Effector memory CD4-positive, alpha-beta T cell (primary cell): ENCODE measurements at regions not wholly inside any gene's neighbourhood (a gene's known extent, or its start where the extent isn't known, plus 50 kb on each side); places are given as distances from the start of the nearest gene placed in this dataset.
"Not testable (repeated sequence)": the region's sequence is repeated elsewhere in the genome, so short reads cannot be mapped to it uniquely, and the experiment has no call there.

Source experiments
- DNase-seq, 3 donors: peaks; one replicate each; pipeline ENCODE4 v3.0.0-alpha.2; 2020
- H3K27ac ChIP-seq: 2 replicates; pipeline ENCODE4 v1.7.0; 2013; ENCODE audit warnings: mild to moderate bottlenecking, low read length, moderate library complexity; ENCODE audit not compliant: insufficient read depth, poor library complexity, severe bottlenecking
- H3K27me3 ChIP-seq: replicated peaks from 2 replicates; pipeline ENCODE4 v1.7.0; 2013; ENCODE audit warnings: mild to moderate bottlenecking, low read length; ENCODE audit not compliant: insufficient read depth, control insufficient read depth, poor library complexity, severe bottlenecking
- H3K36me3 ChIP-seq: 2 replicates; pipeline ENCODE4 v1.7.0; 2013; ENCODE audit warnings: mild to moderate bottlenecking, low read length, moderate library complexity; ENCODE audit not compliant: control insufficient read depth, insufficient read depth
- H3K4me1 ChIP-seq: 2 replicates; pipeline ENCODE4 v1.7.0; 2013; ENCODE audit warnings: low read length, mild to moderate bottlenecking; ENCODE audit not compliant: control insufficient read depth, insufficient read depth, poor library complexity, severe bottlenecking
- H3K4me3 ChIP-seq: 2 replicates; pipeline ENCODE4 v1.7.0; 2013; ENCODE audit warnings: low read length, low read depth, mild to moderate bottlenecking; ENCODE audit not compliant: insufficient read depth, poor library complexity, severe bottlenecking
- H3K9me3 ChIP-seq: 2 replicates; pipeline ENCODE4 v1.7.0; 2013; ENCODE audit warnings: mild to moderate bottlenecking, low read length, moderate library complexity; ENCODE audit not compliant: control insufficient read depth

- H3K36me3 ChIP-seq, result no peaks in the 10 kb centered on the region
- DNase-seq, result no peak
- H3K4me3 ChIP-seq, result no peak overlapping the region
- no peaks in the 10 kb centered on the region for H3K9me3 ChIP-seq
- H3K27me3 ChIP-seq, result no peaks in the 10 kb centered on the region
- H3K4me1 ChIP-seq, result no peaks in the 10 kb centered on the region
- H3K27ac ChIP-seq, result no peak overlapping the region
Measured at GRCh38 chr7:13016036-13016581, 328.7 kb downstream of the ARL4A start.

DNA sequence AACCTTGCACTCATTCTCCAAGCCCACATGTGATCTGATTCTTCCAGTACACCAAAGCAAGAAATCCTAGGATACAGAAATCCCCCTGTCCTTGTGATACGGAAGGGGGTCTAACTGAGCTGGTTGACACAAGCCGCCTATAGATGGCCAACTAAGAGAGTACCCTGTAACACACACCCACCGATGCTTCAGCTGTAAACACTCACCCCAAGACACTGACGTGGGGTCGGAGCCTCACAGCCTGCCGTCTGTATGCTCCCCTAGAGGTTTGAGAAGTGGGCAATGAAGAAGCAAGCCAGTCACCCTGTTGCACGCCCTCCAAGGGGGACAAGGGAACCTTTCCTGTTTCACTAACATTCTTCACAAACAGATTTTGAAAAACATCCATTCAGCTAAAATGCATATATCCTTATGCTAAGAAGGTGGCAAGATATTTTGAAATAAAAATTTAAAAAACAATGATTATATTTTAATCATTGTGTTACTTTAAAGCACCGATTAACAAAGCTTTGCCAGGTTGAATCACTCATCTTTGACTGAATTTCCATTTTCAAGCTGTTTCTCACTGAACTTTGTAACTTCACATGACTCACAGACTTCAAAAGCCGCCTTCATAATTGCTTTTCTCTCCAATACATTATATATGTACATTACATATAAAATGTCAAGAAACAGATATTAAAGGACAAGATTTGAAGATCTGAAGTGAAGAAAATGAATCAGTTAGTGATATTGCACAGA lies 329.3 kb downstream of the ARL4A start:
- Histone ChIP-seq H3K27ac (no peak overlapping the region), H3K4me3 (no peak overlapping the region), H3K9me3 (no peaks in the 10 kb centered on the region), H3K36me3 (no peaks in the 10 kb centered on the region), H3K27me3 (no peaks in the 10 kb centered on the region), H3K4me1 (no peaks in the 10 kb centered on the region)
- DNase-seq, result no peak

DNA sequence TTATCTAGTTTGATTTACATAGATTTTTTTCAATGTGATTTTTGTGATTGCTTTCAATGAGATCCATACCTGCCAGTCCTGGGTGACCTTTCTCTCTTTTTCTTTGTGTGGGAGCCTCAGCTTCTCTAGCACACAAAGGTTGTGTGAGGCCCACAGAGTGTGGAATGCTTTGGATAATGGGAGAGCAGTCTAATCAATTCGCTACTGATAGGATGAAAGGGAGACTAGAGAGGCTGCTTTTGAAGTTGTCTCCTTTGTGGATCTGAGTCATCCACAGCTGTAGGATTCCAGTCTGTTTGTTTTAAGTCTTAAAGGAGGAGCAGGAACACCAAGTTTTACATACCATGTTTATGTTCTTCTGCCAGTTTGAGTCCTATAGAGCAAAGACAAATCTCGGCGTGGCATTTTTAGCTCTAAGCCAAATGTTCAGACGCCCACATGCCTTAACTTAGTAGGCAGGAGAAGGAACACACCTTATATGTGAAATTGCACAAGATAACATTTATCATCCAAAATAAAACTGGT lies 330.0 kb downstream of the ARL4A start:
- H3K27ac ChIP-seq, result no peak overlapping the region
- H3K9me3 ChIP-seq, result no peaks in the 10 kb centered on the region
- H3K4me1 ChIP-seq, result no peaks in the 10 kb centered on the region
- H3K36me3 ChIP-seq, result no peaks in the 10 kb centered on the region
- no peaks in the 10 kb centered on the region for H3K27me3 ChIP-seq
- no peak for DNase-seq
- no peak overlapping the region for H3K4me3 ChIP-seq

DNA sequence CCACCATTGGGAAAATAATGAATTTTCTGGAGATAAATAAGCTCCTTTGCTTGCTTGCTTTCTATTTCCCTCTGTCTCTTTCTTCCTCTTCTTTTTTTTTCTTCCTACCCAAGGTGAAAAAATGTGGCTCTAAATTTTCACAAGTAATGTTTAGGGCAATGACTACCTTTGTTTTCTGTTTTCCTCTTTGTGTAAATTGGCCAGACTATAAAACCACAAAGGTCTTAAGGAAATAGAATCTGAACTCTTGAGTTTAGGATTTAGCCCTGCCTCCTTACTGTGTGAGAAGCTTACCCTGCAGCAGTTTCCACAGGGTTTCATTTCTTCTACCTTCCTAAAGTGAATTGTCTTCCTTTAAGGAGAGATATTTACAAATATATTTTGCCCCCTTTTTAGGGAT lies 330.4 kb downstream of the ARL4A start:
- Histone ChIP-seq H3K27ac (no peak overlapping the region), H3K4me3 (no peak overlapping the region)
- DNase-seq, result no peak

DNA sequence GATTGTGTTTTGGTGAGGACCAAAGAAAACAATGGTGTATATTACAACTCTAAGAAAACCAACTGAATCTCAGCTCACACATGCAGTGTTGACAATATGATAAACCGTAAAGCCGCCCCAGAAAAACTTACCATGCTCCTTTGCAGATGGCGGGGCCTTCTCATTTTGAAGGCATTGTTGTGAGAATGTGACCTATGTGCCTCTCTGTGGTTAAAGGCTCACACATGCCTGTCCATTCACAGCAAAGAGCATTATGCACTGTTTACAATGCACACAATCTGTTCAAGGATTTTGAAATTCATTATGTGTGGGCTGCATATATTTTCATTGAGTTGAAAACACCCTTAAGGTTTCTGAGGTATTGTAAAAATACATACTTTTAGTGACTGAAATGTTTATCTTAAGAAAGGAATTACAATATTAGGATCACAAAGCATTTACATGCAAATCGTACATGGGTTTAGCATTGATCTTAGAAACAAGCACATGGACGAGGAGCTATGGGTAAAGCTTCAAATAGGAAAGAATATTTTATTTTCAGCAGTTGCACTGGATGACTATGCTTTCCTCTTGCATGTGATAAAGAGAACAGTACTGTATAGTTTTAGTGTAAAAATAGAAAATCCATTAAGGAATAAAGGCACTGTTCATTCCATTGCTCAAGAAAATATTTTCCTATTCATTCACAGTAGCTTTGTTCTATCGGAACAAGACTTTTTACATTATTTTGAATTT lies 334.3 kb downstream of the ARL4A start:
- H3K9me3 ChIP-seq, result no peaks in the 10 kb centered on the region
- H3K4me3 ChIP-seq, result no peak overlapping the region
- no peak for DNase-seq
- no peak overlapping the region for H3K27ac ChIP-seq
- no peaks in the 10 kb centered on the region for H3K36me3 ChIP-seq
- H3K27me3 ChIP-seq, result no peaks in the 10 kb centered on the region
- no peaks in the 10 kb centered on the region for H3K4me1 ChIP-seq

More for the DNA sequence above, 330.4 kb downstream of the ARL4A start:
- no peaks in the 10 kb centered on the region for H3K36me3 ChIP-seq
- no peaks in the 10 kb centered on the region for H3K9me3 ChIP-seq
- no peaks in the 10 kb centered on the region for H3K27me3 ChIP-seq
- H3K4me1 ChIP-seq, result no peaks in the 10 kb centered on the region

- H3K27ac ChIP-seq, result no peak overlapping the region
Measured at GRCh38 chr7:13024121-13024674, 336.8 kb downstream of the ARL4A start.

GRCh38 chr7:13025043-13025442 lies 337.6 kb downstream of the ARL4A start:
- not testable (repeated sequence) for H3K9me3 ChIP-seq, H3K36me3 ChIP-seq, H3K27me3 ChIP-seq, H3K4me3 ChIP-seq, H3K4me1 ChIP-seq, DNase-seq, H3K27ac ChIP-seq

More at GRCh38 chr7:13024121-13024674, 336.8 kb downstream of the ARL4A start:
- Histone ChIP-seq H3K9me3 (no peaks in the 10 kb centered on the region), H3K4me3 (no peak overlapping the region), H3K4me1 (no peaks in the 10 kb centered on the region), H3K36me3 (no peaks in the 10 kb centered on the region), H3K27me3 (no peaks in the 10 kb centered on the region)
- DNase-seq, result no peak

DNA sequence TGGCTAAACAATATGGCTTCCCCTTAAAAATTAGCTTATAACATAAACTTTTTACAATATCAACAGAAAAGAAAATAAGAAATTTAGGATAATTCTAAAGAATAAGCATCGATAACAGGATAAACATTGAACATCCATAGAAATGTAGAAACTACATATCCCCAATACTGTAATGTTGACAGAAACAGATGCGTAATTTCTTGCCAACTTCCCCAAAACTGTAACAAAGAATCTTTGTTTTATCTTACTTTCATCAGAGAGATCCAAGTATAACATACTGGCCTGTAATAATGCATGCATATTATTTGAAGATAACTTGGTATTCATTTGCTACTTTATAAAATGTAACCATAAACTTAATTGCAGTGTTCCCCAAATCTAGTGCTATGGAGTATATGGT lies 339.9 kb downstream of the ARL4A start:
- Histone ChIP-seq H3K36me3 (no peaks in the 10 kb centered on the region), H3K27ac (no peak overlapping the region), H3K4me1 (no peaks in the 10 kb centered on the region), H3K27me3 (no peaks in the 10 kb centered on the region), H3K4me3 (no peak overlapping the region), H3K9me3 (no peaks in the 10 kb centered on the region)
- no peak for DNase-seq

DNA sequence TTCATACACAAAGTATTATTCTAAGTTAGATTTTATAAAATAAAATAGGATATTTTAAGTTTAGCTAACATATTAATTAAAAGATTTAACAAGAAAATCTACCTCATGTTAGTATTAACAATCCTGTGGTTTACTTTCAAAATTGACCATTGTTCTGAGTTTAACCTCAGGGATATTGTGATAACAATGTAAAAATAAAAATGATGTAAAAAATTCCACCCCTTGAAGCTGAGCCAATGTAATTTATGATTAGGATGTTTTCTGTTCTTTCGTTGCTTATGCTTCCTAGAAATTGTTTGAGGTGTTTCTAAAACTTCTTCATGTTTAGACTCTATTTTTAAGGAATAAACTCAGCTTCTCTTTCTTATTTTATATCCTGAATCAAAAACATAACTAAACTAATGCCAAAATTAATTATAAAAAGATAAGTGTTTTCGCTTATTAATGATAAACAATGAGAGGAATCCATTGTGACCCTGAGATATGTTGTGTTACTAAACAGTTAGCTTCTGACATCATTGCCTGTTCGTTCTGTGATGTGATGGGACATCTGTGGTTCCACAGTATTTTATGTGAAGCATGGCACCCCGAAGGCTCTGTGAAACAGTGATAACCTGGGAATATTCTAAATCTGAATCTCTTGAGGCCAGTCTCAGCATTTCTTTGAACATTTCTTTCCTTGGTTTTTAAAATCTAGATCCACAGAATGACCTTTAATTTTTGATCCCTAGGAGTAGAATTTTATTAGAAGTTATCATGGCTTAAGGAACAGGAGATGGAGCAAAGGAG lies 340.8 kb downstream of the ARL4A start:
- H3K9me3 ChIP-seq, result no peaks in the 10 kb centered on the region
- H3K4me3 ChIP-seq, result no peak overlapping the region
- no peaks in the 10 kb centered on the region for H3K4me1 ChIP-seq
- H3K27me3 ChIP-seq, result no peaks in the 10 kb centered on the region
- H3K27ac ChIP-seq, result no peak overlapping the region
- no peaks in the 10 kb centered on the region for H3K36me3 ChIP-seq
- DNase-seq, result no peak
